Kidney (tissue), 13 donors: ENCODE measurements at regions not wholly inside any gene's neighbourhood (a gene's known extent, or its start where the extent isn't known, plus 50 kb on each side); places are given as distances from the start of the nearest gene placed in this dataset.

Source experiments
- DNase-seq, 5 donors: peaks; one replicate each; pipeline ENCODE4 v3.0.0-alpha.2; 2013 to 2020
- FAIRE-seq: peaks from 2 replicates; lab custom pipeline; 2012; peaks lifted over from hg19 to GRCh38; lab: Jason Lieb, UNC
- H3K27ac ChIP-seq, 2 donors: one replicate each; pipeline ENCODE4 v1.7.0; 2013; ENCODE audit warnings: low read depth in 2 of 2, low read length in 2 of 2, inconsistent platforms in 1 of 2
- H3K27me3 ChIP-seq: one replicate; pipeline ENCODE4 v1.7.1; 2013; ENCODE audit warnings: low read length, inconsistent platforms; ENCODE audit not compliant: control insufficient read depth, insufficient read depth
- H3K36me3 ChIP-seq, 3 donors: one replicate each; pipeline versions ENCODE4 v1.7.0 to v1.7.1; 2013; ENCODE audit warnings: low read length in 3 of 3, control low read depth in 1 of 3, inconsistent platforms in 1 of 3; ENCODE audit not compliant: insufficient read depth in 3 of 3, control insufficient read depth in 2 of 3
- H3K4me1 ChIP-seq, 3 donors: one replicate each; pipeline versions ENCODE4 v1.7.0 to v1.7.1; 2013; ENCODE audit warnings: low read length in 3 of 3, inconsistent platforms in 1 of 3, low read depth in 1 of 3; ENCODE audit not compliant: control insufficient read depth in 2 of 3, insufficient read depth in 2 of 3
- H3K4me3 ChIP-seq, 3 donors: one replicate each; pipeline versions ENCODE4 v1.7.0 to v1.8.1; 2013; ENCODE audit warnings: low read length in 3 of 3, control low read depth in 1 of 3, inconsistent platforms in 1 of 3
- H3K9ac ChIP-seq, 3 donors: one replicate each; pipeline versions ENCODE4 v1.7.0 to v1.7.1; 2013; ENCODE audit warnings: low read length in 3 of 3, control low read depth in 1 of 3, inconsistent platforms in 1 of 3
- H3K9me3 ChIP-seq, 3 donors: one replicate each; pipeline versions ENCODE4 v1.7.0 to v1.7.1; 2013; ENCODE audit warnings: low read length in 3 of 3, control low read depth in 1 of 3, inconsistent platforms in 1 of 3; ENCODE audit not compliant: control insufficient read depth in 2 of 3, insufficient read depth in 1 of 3
- intact Hi-C: fragments of 100-400 bp; cut with DNase I; formaldehyde crosslinking; loops from one replicate; pipeline ENCODE4 v1.11.1; 2022
- TF ChIP-seq, protein P1 (sequence below): IDR thresholded peaks from 3 replicates; pipeline ENCODE4 v1.5.1; 2012; ENCODE audit warnings: mild to moderate bottlenecking, moderate library complexity, borderline replicate concordance; ENCODE audit not compliant: insufficient read depth; ENCODE audit errors: extremely low read depth
- donor health status: control.
- donor health status: control.
- donor health status: control.
- donor health status: control.
- donor health status: control.
- donor health status: DM: yes; HTN: yes; CAD: no.
- donor health status: Normal renal cell carcinoma (clear cell type).

DNA sequence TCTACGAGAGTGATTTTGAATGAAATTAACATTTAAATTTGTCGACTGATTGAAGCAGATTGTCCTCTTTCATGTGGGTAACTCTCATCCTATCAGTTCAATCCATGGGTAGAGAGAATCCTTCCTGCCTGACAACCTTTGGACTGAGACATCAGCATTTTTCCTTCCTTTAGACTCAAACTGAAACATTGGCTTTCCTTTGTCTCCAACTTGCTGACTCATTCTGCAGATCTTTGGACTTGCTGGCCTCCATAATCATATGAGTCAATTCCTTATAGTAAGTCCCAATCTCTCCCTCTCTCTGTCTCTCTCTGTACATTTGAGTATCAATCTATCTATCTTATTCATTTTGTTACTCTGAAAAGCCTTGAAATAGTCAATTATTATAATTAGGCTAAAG lies 416.7 kb downstream of the LRRIQ3 start:
- no peaks in the 10 kb centered on the region for H3K36me3 ChIP-seq
- no peaks in the 10 kb centered on the region for H3K27me3 ChIP-seq
- no peaks in the 10 kb centered on the region for H3K4me1 ChIP-seq
- no peaks in the 10 kb centered on the region for H3K9me3 ChIP-seq
- no peak for FAIRE-seq
- no peak overlapping the region for H3K9ac ChIP-seq
- H3K27ac ChIP-seq = no peak overlapping the region
- no peak overlapping the region for H3K4me3 ChIP-seq
- no peak for DNase-seq
- intact Hi-C loops = no loop called here
- TF ChIP-seq, protein P1, sequence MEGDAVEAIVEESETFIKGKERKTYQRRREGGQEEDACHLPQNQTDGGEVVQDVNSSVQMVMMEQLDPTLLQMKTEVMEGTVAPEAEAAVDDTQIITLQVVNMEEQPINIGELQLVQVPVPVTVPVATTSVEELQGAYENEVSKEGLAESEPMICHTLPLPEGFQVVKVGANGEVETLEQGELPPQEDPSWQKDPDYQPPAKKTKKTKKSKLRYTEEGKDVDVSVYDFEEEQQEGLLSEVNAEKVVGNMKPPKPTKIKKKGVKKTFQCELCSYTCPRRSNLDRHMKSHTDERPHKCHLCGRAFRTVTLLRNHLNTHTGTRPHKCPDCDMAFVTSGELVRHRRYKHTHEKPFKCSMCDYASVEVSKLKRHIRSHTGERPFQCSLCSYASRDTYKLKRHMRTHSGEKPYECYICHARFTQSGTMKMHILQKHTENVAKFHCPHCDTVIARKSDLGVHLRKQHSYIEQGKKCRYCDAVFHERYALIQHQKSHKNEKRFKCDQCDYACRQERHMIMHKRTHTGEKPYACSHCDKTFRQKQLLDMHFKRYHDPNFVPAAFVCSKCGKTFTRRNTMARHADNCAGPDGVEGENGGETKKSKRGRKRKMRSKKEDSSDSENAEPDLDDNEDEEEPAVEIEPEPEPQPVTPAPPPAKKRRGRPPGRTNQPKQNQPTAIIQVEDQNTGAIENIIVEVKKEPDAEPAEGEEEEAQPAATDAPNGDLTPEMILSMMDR = no peak

DNA sequence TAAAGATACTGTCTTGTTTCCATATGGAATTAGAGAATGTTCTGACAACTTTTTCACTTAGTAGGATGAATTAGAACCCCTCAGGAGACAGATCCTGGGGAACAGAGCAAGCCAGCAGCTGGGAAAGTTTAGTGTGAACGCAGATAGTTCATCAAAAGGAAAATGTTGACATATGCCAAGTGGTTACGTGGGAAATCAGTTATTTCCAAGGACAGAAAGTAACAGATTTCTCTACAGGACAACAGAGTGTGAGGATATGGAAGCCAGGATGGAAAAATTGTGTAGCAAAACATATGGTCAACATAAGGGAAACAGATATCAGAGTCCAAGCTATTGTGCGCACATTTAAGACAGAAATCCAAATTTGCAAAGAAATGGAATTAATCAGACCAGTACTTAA lies 419.5 kb downstream of the LRRIQ3 start:
- intact Hi-C loops = no loop called here
- TF ChIP-seq, protein P1 = no peak
- H3K9ac ChIP-seq = no peak overlapping the region
- H3K9me3 ChIP-seq = no peaks in the 10 kb centered on the region
- FAIRE-seq (no peak), DNase-seq (no peak)
- no peaks in the 10 kb centered on the region for H3K27me3 ChIP-seq
- H3K4me1 ChIP-seq = no peaks in the 10 kb centered on the region
- no peak overlapping the region for H3K4me3 ChIP-seq
- H3K36me3 ChIP-seq = no peaks in the 10 kb centered on the region
- H3K27ac ChIP-seq = no peak overlapping the region

DNA sequence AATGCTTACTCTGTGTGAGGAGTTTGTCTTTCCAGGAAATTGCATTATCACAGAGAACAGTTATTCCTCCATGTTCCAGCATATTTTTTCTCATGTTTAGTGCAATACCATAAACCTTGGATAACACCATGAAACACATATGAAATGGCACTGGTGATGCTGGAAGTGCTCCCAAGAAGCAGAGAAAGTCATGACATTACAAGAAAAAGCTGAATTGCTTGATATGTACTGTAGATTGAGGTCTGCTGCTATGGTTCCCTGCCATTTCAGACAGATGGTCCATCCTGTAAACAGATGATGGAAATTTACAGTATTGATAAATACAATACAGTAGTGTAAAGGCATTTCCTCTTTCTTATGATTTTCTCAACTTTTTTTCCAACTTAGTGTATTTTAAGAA lies 422.1 kb downstream of the LRRIQ3 start:
- Histone ChIP-seq H3K27ac (no peak overlapping the region), H3K36me3 (no peaks in the 10 kb centered on the region), H3K4me1 (no peaks in the 10 kb centered on the region), H3K4me3 (no peak overlapping the region), H3K27me3 (no peaks in the 10 kb centered on the region), H3K9ac (no peak overlapping the region), H3K9me3 (no peaks in the 10 kb centered on the region)
- intact Hi-C loops = no loop called here
- TF ChIP-seq, protein P1 = no peak
- no peak for DNase-seq
- FAIRE-seq = no peak

DNA sequence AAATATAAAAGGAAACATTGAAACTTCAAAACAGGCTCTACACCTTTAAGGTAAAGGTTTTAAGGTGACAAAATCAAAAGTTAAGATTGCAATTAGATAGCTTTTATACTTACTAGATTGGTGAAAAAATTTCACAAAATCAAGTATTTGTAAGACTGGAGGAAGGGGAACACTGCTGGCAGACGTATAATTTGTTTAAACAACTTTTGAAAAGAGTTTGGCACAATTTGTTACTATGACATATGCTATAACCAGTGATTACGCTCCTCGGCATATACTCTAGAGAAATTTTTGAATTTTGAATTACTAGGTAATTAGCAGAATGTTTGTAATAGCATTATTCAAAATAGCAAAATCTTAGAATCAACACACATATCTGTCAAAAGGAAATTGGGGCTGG lies 425.0 kb downstream of the LRRIQ3 start:
- TF ChIP-seq, protein P1 = no peak
- no peaks in the 10 kb centered on the region for H3K9me3 ChIP-seq
- no peaks in the 10 kb centered on the region for H3K36me3 ChIP-seq
- H3K9ac ChIP-seq = no peak overlapping the region
- DNase-seq (no peak), FAIRE-seq (no peak)
- no peak overlapping the region for H3K27ac ChIP-seq
- no peaks in the 10 kb centered on the region for H3K27me3 ChIP-seq
- H3K4me3 ChIP-seq = no peak overlapping the region
- intact Hi-C loops = no loop called here
- H3K4me1 ChIP-seq = no peaks in the 10 kb centered on the region
